Keratinocyte (primary cell): ENCODE measurements at regions not wholly inside any gene's neighbourhood (a gene's known extent, or its start where the extent isn't known, plus 50 kb on each side); places are given as distances from the start of the nearest gene placed in this dataset.

ENCODE experiments used
- DNase-seq: peaks from one replicate; pipeline ENCODE4 v3.0.0-alpha.2; 2011; ENCODE audit warnings: low read depth, missing footprints, low spot score
- FAIRE-seq: peaks from 2 replicates; lab custom pipeline; 2011; peaks lifted over from hg19 to GRCh38; lab: Jason Lieb, UNC
- H2AFZ ChIP-seq: 2 replicates; pipeline ENCODE4 v1.6.0; 2012; ENCODE audit warnings: low read length, control low read depth, inconsistent platforms; ENCODE audit not compliant: control insufficient read depth
- H3K27ac ChIP-seq: 2 replicates; pipeline ENCODE4 v1.5.1; 2011; ENCODE audit warnings: low read length; ENCODE audit not compliant: control insufficient read depth, insufficient read depth
- H3K27me3 ChIP-seq: 3 replicates; pipeline ENCODE4 v1.6.0; 2011; ENCODE audit warnings: low read length; ENCODE audit not compliant: control insufficient read depth, insufficient read depth; ENCODE audit errors: extremely low read depth
- H3K36me3 ChIP-seq, 2 experiments: 2 replicates in 1 of 2; 3 replicates in 1 of 2; pipeline ENCODE4 v1.5.1; 2011; ENCODE audit warnings: low read length in 2 of 2, mild to moderate bottlenecking in 1 of 2; ENCODE audit not compliant: control insufficient read depth in 2 of 2, insufficient read depth in 2 of 2; ENCODE audit errors: extremely low read depth in 1 of 2
- H3K4me1 ChIP-seq: 3 replicates; pipeline ENCODE4 v1.5.1; 2011; ENCODE audit warnings: low read length; ENCODE audit not compliant: control insufficient read depth, insufficient read depth; ENCODE audit errors: extremely low read depth
- H3K4me2 ChIP-seq: 3 replicates; pipeline ENCODE4 v1.6.0; 2011; ENCODE audit warnings: low read depth, low read length; ENCODE audit not compliant: control insufficient read depth, insufficient read depth; ENCODE audit errors: extremely low read depth
- H3K4me3 ChIP-seq, 3 experiments: fragments of 200-600 bp in 1 of 3; sonication (generic) in 1 of 3; 2 replicates in 2 of 3; 3 replicates in 1 of 3; pipeline ENCODE4 v1.5.1; 2011 to 2016; ENCODE audit warnings: low read length in 3 of 3, mild to moderate bottlenecking in 3 of 3, control low read depth in 2 of 3, inconsistent platforms in 1 of 3, low read depth in 1 of 3, mixed read lengths in 1 of 3, mixed run types in 1 of 3, moderate library complexity in 1 of 3; ENCODE audit not compliant: control insufficient read depth in 2 of 3, insufficient read depth in 2 of 3; ENCODE audit errors: extremely low read depth in 1 of 3
- H3K79me2 ChIP-seq: 2 replicates; pipeline ENCODE4 v1.6.0; 2012; ENCODE audit warnings: low read length; ENCODE audit not compliant: control insufficient read depth, insufficient read depth
- H3K9ac ChIP-seq: 3 replicates; pipeline ENCODE4 v1.6.0; 2011; ENCODE audit warnings: low read length; ENCODE audit not compliant: control insufficient read depth, insufficient read depth; ENCODE audit errors: extremely low read depth
- H3K9me1 ChIP-seq: 3 replicates; pipeline ENCODE4 v1.6.0; 2011; ENCODE audit warnings: low read length; ENCODE audit not compliant: control insufficient read depth, insufficient read depth; ENCODE audit errors: extremely low read depth
- H3K9me3 ChIP-seq: 2 replicates; pipeline ENCODE4 v1.5.1; 2012; ENCODE audit warnings: low read depth, low read length; ENCODE audit not compliant: control insufficient read depth
- H4K20me1 ChIP-seq: 3 replicates; pipeline ENCODE4 v1.6.0; 2011; ENCODE audit warnings: low read length; ENCODE audit not compliant: control insufficient read depth, insufficient read depth; ENCODE audit errors: extremely low read depth
- CTCF ChIP-seq, 3 experiments: IDR thresholded peaks in 1 of 3; conservative IDR thresholded peaks in 1 of 3; optimal IDR thresholded peaks in 1 of 3; 2 replicates in 2 of 3; 3 replicates in 1 of 3; pipeline versions ENCODE3 to v1.5.1; 2011; ENCODE audit warnings: low read length in 3 of 3, mild to moderate bottlenecking in 3 of 3, moderate library complexity in 2 of 3, control low read depth in 1 of 3, inconsistent platforms in 1 of 3; ENCODE audit not compliant: insufficient read depth in 2 of 3; ENCODE audit errors: extremely low read depth in 1 of 3
- EZH2 ChIP-seq: IDR thresholded peaks from one replicate; pipeline ENCODE4 v1.6.1; 2012; ENCODE audit warnings: inconsistent platforms, mild to moderate bottlenecking, low read length, moderate library complexity
- dilution Hi-C: fragments of 300-500 bp; cut with MboI; formaldehyde crosslinking; loops from one replicate; pipeline ENCODE4 v1.7.0; 2020; ENCODE audit warnings: low sequenced_read_pairs; ENCODE audit not compliant: extremely low pct_ligation_motif_present

GRCh38 chr13:80671773-80672172 lies 330.8 kb upstream of the SPRY2 start:
- DNase-seq (no peak), FAIRE-seq (no peak)
- Histone ChIP-seq H3K9me3 (no peaks in the 10 kb centered on the region), H3K4me2 (no peak overlapping the region), H3K4me3 (no peak overlapping the region), H4K20me1 (no peaks in the 10 kb centered on the region), H3K79me2 (no peaks in the 10 kb centered on the region), H3K4me1 (no peaks in the 10 kb centered on the region), H3K27me3 (no peaks in the 10 kb centered on the region), H3K9me1 (no peaks in the 10 kb centered on the region), H3K27ac (no peak overlapping the region), H2AFZ (no peak overlapping the region), H3K36me3 (no peaks in the 10 kb centered on the region), H3K9ac (no peak overlapping the region)
- dilution Hi-C loops: no loop called here
- TF ChIP-seq EZH2: no peak
- TF ChIP-seq CTCF (optimal IDR thresholded peaks at IDR 0.05 in 1 of 3, IDR thresholded peaks at IDR 0.05 in 1 of 3, conservative IDR thresholded peaks at IDR 0.05 in 1 of 3; ENCODE audit: extremely low read depth in 1 of 3, insufficient read depth in 2 of 3, low read length in 3 of 3): no peak

GRCh38 chr13:80669112-80669511 lies 328.2 kb upstream of the SPRY2 start:
- Histone ChIP-seq H3K9me3 (no peaks in the 10 kb centered on the region), H3K9me1 (no peaks in the 10 kb centered on the region), H3K27me3 (no peaks in the 10 kb centered on the region), H2AFZ (no peak overlapping the region), H3K79me2 (no peaks in the 10 kb centered on the region), H4K20me1 (no peaks in the 10 kb centered on the region), H3K36me3 (no peaks in the 10 kb centered on the region), H3K4me1 (no peaks in the 10 kb centered on the region), H3K9ac (no peak overlapping the region), H3K27ac (no peak overlapping the region), H3K4me2 (no peak overlapping the region), H3K4me3 (no peak overlapping the region)
- TF ChIP-seq EZH2: no peak
- no peak for TF ChIP-seq CTCF (optimal IDR thresholded peaks at IDR 0.05 in 1 of 3, IDR thresholded peaks at IDR 0.05 in 1 of 3, conservative IDR thresholded peaks at IDR 0.05 in 1 of 3; ENCODE audit: extremely low read depth in 1 of 3, insufficient read depth in 2 of 3, low read length in 3 of 3)
- DNase-seq: no peak
- no peak for FAIRE-seq
- dilution Hi-C loops: no loop called here
